GM18867 (cell line): ENCODE measurements at regions not wholly inside any gene's neighbourhood (a gene's known extent, or its start where the extent isn't known, plus 50 kb on each side); places are given as distances from the start of the nearest gene placed in this dataset.

ENCODE experiments used
- ATAC-seq: cut with Tn5 transposase; IDR thresholded peaks from one replicate; pipeline ENCODE4 v1.9.1; 2021; ENCODE audit warnings: mild to moderate bottlenecking, moderate library complexity; ENCODE audit not compliant: unreplicated experiment

DNA sequence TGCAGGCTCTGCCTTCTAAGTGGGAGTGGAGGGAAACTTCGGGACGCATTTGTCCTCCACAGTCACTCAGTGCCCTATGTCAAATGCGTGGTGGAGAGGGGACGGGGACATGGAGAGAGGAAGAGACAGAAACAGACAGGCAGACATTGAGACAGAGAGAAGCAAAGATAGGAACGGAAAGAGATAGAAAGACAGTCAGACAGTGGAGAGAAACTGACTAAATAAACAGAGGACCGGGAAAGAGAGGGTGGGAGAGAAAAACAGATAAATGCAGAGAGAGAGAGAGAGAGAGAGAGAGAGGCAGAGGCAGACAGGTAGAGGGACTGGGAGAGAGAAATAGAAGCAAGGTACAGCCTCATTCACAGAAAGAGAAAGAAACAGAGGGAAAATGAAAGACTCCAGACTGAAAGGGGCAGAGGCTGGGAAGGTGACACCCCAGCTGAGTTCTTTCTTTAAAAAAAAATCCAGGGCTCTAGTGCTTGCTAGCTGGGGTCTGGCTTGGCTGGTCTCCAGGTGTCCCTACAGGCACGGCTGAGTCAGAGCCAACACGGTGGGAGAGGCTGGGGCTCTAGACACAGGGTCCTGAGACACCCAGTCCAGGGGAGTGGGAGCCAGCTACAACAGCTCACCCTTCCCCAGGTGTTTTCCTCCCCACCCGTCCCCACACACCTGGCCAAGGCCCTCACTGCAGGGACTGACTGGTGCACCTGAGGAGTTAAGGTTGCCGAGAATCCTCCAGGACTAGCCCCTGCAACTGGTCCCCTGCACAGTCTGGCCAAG lies 506.1 kb upstream of the PROK2 start:
- ATAC-seq, result no peak

DNA sequence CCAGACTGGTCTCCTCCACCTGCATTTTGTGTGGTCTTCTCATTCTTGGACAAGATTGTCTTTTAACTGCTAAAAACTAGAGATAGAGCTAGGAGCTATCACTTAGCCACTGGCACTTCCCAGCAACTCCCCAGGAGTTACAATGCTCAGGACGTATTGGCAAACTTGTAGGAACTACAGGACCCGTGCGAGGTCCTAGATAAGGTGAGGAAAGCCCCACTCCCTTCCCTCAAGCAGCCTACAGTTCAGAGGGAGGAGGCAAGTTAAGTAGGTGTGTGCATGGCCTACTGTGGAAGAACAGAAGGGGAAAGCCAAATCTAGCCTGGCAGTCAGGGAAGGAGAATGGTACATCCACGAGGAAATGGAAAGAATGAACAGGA lies 504.7 kb upstream of the PROK2 start:
- peak; percentile 5 for ATAC-seq

DNA sequence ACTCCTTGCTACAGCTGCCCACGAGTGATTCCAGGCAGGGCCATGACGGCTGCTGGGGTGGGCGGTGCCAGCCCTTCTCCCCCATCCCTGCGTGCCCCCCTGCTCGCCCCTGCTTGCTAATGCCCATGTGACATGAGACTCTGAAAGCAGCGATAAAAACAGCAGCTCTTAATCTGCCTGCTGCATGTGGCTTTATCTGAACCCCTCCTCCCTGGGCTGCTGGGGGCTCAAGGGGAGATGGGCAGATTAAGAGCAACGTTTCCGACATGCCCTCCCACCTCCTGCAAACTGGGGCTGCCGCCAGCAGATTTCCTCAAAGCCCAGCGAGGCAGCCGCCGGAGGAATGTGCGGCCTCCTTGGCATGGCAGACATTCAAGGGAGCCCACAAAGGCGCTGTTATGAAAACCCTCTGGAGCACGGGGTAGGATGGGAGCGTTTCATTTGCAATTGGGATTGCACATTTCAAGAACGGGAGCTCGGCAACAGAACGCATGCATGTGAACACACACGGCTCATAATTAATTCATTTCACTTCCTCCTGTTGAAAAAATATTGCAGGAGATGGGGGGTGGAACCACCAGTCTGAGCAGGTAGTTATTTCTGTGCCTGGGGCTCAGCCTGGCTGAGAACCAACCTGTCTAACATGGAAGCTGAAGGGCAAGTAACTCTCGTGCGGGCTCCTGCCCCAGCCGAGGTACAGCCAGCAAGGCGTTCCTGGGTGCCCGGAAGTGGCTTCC lies 504.2 kb upstream of the PROK2 start:
- peak; percentile 50 for ATAC-seq

DNA sequence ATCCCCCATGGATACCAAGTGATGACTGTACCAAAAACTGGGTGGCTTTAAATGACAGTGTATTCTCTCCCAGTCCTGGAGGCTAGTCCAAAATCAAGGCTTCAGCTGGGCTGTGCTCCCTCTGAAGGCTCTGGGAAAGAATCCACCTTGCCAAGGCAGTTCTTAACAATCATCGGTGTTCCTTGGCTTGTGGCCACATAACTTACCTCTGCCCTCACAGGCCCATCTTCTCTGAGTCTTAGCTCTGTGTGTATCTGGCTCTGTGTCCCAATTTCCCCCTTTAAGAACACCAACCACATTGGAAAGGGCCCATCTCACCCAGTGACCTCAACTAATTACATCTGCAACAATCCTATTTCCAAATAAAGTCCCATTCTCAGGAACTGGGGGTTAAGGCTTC lies 503.0 kb upstream of the PROK2 start:
- no peak for ATAC-seq

DNA sequence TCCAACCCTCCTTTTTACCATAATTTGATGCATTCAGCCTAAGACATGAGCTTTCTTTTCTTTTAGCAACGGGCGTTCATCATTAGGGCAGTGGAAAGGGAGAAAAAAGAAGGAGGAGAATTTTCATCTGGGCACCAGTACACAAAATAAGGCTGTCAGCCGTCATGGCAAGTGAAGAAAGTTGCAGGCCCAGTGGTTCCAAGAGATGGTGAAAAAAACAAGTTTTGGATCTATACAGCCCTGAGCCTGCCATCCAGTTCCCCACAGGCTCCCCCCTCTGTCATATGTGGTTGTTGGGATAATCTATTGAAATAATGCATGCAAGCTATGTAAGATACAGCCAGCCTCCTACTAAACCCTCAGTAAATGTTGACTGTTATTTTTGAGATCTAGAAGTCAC lies 500.6 kb upstream of the PROK2 start:
- ATAC-seq, result no peak

DNA sequence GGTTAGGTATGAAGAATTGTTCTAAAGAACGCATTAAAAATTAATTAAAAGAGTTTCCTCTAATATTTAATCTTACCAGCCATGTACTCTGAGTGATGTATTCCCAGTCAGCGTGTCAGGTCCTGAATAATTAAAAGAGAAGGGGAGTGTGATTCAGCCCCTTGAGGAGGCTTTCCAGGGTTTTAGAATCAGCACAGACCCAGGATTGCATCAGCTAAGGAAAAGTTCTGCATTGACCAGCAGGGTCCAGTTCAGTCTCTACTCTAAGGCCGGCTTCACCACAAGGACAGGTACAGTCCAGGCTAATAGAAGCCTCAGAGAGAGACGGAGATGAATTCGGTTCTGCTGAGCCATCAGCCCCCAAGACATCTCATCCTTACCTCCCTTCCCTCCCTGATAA lies 499.5 kb upstream of the PROK2 start:
- ATAC-seq, result no peak

DNA sequence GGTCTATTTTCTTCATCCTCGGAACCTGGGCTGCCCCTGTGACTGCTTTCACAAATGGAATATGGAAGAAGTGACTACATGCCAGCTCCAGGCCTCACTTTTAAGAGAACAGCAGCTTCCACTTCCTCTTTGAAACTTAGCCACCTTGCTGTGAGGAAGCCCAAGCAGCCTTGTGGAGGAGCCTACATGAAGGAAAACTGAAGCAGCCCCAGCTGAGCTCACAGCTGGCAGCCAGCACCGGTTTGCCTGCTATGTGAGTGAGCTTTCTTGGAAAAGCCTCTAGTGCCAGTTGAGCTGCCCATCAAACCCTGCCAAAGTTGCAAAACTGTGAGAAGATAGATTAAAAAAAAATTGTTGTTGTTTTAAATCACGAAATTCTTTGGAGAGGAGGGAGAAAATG lies 498.0 kb upstream of the PROK2 start:
- no peak for ATAC-seq

DNA sequence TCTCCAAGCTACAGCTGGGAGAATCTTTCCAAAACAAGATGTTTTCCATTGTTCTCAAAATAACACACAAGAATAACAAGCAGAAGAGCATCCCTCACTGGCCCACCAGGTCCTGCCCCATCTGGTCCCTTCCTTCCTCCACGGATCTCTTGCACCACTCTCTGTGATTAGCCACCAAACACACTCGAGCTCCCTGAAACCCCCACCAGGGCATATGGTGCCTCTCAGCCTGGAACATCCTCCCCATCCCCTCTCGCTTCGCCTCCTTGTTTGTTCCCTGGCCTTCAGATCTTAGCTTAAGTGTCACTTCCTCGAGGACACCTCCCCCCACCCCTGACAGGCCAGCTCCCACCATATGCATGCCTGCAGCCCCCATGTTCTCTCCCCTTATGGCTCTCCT lies 496.6 kb upstream of the PROK2 start:
- ATAC-seq, result no peak

DNA sequence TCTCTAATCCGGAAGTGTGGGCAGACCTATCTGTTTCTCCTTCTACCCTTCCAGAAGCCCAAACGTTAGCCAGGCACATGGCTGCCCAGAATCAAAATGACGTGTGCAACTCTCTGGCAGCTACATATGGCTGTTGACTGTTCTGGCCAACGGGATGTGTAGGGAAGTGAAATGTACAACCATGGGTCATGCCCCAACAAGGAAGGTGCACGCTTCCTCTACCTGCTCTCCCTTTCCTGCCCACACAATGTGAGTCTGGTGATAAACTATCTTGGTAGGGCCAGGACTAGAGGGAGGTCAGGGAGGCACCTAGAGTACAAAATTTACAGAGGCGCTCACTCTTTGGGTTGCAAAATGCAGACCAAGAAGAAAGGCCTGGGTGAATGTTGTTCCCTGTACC lies 495.9 kb upstream of the PROK2 start:
- no peak for ATAC-seq

DNA sequence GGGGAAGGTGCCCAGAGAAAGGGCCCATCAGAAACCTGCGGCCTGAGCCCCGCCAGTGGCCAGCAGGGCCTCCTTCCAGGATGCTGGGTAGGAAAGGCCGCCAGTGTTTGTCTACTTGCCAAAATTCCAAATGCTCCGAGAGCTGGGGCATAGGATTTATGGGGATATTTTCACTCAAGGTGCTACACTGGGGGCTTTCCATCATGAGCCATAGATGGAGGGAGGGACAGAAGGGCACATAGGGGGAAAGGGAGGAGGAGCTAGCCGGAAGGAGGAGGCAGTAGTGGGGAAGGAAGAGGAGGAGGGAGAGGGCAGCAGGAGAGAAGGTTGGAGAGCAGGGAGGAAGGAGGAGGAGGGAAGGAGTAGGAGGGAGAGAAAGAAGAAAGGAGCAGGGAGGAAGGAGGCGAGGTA lies 494.7 kb upstream of the PROK2 start:
- ATAC-seq, result no peak

DNA sequence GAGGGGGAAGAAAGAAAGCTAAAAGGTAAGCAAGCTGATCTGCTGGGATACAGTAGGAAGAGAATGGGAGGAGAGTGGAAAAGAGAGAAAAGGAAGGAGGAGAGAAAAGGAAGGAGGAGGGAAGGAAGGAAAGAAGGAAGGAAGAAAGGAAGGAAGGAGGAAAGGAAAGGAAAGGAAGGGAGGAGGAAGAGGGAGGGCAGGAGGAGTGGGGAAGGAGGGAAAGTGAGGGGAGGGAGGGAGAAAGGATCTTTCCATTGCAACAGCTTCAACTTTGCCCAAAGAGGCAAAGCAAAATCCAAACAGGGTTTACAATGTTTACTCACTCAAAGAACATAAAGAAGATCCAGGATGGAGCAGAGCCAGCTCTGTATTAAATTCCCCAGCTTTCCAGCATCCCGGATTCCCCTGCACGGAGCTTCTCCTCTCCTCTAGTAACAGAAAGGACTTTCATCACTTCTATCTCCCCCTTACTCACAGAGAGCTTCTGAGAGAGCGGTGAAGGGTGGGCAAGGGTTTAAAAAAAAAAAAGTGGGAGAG lies 494.2 kb upstream of the PROK2 start:
- ATAC-seq, result no peak

DNA sequence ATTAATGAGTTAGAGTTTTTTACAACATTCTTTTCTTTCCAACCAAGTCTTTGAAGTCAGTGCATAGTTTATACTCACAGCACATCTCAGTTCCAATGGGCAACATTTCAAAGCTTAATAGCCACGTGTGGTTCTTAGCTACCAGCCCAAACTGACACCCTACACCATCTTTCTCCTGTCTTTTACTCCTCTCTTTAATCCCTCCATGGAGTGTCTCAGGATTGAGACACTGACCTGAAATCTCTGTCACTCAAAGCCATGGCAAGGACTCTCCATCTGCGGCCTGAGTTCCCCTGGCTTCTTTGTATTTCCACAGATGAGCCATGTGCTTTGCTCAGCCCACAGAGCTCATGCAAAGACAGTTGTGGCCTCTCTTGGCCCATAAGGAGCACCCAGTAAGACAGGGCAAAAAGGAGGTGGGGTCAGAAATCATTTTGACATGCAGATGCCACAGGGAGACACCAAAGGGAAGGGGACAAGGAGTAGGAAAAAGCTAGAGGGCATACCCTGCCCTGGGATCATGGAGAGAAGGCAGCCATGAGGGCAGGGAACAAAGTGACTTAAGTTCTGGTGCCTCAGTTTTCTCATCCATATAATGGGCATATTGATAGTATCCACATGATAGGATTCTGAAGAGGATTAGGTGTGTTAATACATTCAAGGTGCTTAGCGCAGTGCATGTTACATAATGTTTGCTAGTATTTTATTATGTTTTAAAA lies 493.6 kb upstream of the PROK2 start:
- no peak for ATAC-seq

DNA sequence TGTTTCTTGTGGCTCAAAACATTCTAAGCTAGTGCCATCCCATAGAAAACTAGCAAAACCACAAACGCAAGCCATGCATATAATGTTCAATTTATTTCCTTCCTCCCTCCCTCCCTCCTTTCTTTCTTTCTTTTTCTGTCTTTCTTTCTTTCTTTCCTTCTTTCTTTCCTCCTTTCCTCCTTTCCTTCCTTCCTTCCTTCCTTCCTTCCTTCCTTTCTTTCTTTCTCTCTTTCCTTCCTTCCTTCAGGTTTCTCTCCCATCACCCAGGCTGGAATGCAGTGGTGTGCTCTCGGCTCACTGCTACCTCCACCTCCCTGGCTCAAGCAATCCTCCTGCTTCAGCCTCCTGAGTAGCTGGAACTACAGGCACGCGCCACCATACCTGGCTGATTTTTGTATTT lies 492.8 kb upstream of the PROK2 start:
- no peak for ATAC-seq

DNA sequence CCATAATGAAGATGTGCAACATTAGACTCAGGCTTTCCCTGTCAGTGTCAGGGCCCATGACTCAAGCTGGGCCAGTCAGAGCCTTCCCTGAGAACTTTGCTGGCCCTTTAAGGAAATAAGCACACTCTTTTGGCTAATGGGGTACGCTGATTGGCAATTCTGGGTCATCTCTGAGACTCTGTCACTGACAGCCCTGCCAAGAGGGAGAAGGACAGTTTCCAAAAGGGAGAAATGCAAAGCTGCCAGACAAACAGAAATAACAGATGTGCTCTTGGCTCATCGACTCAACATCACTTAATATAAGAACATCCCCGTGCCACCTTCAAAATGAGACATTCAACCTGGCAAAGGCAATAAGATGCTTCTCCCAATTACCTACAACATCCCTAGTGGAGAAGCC lies 491.9 kb upstream of the PROK2 start:
- ATAC-seq, result no peak

DNA sequence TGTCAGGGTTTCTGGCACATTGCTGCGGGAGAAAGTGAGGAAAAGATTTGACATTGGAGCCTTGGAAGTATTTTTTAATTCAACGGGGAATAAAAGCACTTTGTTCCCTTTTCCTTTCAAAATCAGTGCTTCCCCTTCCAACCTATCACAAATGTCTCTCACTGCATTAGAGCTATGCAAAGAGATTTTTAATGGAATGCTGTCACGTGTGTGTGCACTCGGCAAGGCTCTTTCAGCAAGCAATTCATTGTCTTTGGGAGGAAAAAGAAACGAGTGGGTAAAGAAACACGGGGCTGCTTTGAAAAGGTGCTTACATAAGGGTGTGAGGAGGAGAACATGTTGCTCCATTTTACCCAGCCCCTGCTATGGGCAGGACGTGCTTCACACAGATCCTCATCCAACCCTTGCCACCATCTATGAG lies 490.4 kb upstream of the PROK2 start:
- ATAC-seq, result no peak

DNA sequence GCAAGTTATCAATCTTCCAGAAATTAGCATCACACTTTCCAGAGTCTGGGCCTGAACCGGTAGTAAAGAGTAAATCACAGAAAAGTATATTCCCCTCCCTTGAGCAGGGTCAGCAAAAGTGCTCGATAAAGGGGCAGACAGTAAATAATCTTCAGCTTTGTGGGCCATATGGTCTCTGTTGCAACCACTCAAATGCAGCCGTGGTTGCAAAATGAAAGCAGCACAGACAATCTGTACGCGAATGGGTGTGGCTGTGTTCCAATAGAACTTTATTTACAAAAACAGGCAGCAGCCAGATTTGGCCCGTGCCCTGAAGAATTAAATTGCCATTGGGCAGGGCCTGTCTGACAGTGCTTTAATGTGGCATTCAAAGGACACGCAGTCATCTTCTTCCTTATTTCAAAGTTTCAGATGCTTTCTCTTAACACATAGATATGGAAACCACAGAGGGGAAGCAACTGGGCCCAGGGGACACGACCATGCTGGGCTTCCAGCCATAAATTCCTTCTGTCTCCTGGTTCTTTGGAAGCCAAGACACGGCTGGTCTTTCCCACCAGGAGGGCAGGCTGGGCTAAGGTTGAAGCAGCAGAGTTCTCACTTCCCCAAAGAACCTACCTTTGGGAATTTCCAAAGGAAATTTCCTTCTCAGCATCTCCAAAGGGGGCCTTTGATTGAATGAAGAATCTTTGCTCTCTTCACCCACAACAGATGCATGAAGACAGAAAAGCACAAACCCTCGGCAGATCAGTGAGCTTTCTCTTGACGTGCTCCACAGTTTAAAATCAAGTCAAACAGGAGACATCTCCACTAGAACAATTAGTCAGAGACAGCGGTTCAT lies 489.8 kb upstream of the PROK2 start:
- ATAC-seq, result no peak

DNA sequence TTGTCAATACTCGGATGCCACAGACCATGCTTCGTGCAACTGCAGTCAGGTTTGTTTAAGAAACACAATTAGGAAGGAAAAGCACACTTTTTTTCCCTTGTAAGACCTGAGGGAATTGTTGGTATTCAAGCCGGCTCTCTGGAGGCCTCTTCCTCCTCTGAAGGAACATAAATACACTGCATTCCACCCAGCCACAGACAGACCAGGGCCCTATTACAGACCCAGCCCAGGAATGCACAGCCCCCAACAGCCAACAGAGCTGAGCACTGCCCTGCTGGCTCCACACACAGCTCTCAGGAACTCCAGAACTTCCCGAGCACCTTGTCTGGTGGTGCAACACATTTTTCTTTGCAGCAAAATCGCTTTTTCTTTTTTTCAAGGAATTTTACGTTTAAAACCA lies 488.7 kb upstream of the PROK2 start:
- no peak for ATAC-seq

DNA sequence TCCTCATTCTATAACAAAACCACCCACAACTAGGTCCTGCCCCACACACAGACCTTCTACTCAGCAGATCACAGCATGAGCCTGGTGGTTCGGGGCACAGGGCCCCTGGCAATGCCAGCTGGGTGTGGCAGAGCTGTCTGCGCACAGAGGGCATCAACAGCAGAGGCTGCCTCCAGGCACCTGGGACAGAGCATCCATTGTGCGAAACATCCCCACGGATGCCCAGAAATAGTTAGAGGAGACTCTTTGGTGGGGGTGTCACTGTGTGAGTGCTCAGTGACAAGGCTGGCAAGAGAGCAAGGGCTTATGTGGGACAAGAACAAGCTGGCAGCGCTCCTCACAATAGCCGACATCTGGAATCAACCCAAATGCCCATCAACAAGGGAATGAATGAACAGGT lies 487.4 kb upstream of the PROK2 start:
- ATAC-seq, result no peak

DNA sequence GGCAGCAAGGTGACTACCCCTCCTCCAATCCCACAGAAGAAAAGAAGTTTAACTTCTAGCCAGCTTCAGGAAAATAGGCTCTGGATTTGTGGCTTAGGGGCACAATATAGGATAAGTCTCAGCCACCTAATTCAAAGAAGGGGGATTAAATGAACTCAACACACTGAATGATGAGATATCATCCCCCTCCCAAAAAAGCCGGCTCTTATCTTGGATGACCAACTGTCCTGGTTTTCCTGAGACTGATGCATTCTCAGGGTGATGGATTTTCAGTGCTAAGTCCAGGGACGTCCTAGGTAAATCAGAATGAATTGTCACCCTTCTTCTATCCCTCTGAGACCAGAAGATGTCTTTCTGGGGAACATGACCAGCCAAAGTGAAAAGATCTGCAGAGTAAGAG lies 487.0 kb upstream of the PROK2 start:
- ATAC-seq, result no peak

DNA sequence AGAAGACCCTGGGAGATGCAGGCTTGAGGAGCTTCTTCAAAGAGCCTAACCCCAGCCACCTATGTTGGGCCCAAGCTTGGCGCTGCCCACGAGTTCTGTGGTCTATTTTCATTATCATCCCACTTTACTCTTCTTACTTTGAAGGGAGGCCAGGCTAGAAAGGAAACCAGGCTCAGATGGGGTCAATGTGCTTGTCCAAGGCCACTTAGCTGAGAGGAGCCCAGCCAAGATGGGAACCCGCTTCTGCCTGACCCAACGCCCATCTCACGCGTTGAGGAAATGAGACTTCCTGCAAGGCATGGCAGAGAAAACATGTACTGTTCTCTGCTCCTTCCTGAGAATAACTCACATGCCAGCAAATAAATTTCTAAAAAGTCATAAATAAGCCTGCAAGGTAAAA lies 486.3 kb upstream of the PROK2 start:
- ATAC-seq, result no peak

DNA sequence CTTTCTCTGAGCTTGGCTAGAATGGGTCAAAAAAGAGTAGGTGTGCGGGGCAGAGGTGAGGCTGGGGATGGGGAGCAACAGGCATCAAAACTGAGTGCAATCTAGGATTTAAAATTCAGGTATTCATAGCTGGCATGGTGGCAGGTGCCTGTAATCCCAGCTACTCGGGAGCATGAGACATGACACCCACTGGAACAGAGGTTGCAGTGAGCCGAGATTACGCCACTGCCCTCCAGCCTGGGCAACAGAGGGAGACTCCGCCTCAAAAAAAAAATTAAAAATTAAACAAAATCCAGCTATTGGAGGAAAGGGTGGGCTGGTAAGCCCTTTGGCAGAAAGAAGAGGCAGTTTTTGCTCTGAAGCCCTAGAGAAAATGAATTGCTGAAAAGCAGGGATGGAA lies 485.8 kb upstream of the PROK2 start:
- ATAC-seq, result no peak
